SK-N-SH (cell line): ENCODE measurements at regions not wholly inside any gene's neighbourhood (a gene's known extent, or its start where the extent isn't known, plus 50 kb on each side); places are given as distances from the start of the nearest gene placed in this dataset.

Experiments used
- CTCF ChIA-PET: fragments of 300-600, 350-600 bp; formaldehyde crosslinking; extraction: SDS; loops from one replicate; lab custom pipeline; 2021; lab: Yijun Ruan, JAX
- POLR2A ChIA-PET: fragments of 350-600 bp; sonication (Branson Sonifier 250); formaldehyde crosslinking; extraction: SDS; loops from one replicate; lab custom pipeline; 2020; ENCODE audit warnings: antibody characterized with exemption, inconsistent platforms; lab: Yijun Ruan, JAX
- DNase-seq: peaks from one replicate; pipeline ENCODE4 v3.0.0; 2012
- H2AFZ ChIP-seq: fragments of 200-600 bp; sonication (generic); 2 replicates; pipeline ENCODE4 v1.8.1; 2016; ENCODE audit warnings: antibody characterized with exemption, mild to moderate bottlenecking, low read depth
- H3F3A ChIP-seq: fragments of 200-600 bp; sonication (generic); replicated peaks from 2 replicates; pipeline ENCODE3; 2016; ENCODE audit warnings: antibody characterized with exemption, mild to moderate bottlenecking; ENCODE audit not compliant: insufficient read depth
- H3K27ac ChIP-seq, 2 experiments: fragments of 200-500 bp in 1 of 2; fragments of 200-600 bp in 1 of 2; sonication (Bioruptor generic) in 1 of 2; sonication (generic), shearing (Covaris generic) in 1 of 2; 2 replicates each; pipeline versions ENCODE4 v1.5.1 to v1.6.1; 2014 to 2016; ENCODE audit warnings: low read depth in 2 of 2, inconsistent platforms in 1 of 2, low read length in 1 of 2, mild to moderate bottlenecking in 1 of 2, mixed read lengths in 1 of 2
- H3K27me3 ChIP-seq: fragments of 200-600 bp; sonication (generic), shearing (Covaris generic); 2 replicates; pipeline ENCODE4 v1.6.1; 2016; ENCODE audit warnings: mixed run types; ENCODE audit not compliant: insufficient read depth
- H3K36me3 ChIP-seq, 2 experiments: fragments of 200-500 bp in 1 of 2; fragments of 200-600 bp in 1 of 2; sonication (Bioruptor generic) in 1 of 2; sonication (generic) in 1 of 2; replicated peaks in 1 of 2; 2 replicates each; pipeline versions ENCODE3 to v1.5.1; 2014 to 2016; ENCODE audit warnings: low read length in 1 of 2, mild to moderate bottlenecking in 1 of 2; ENCODE audit not compliant: insufficient read depth in 2 of 2, control insufficient read depth in 1 of 2
- H3K4me1 ChIP-seq, 2 experiments: fragments of 200-500 bp in 1 of 2; fragments of 200-600 bp in 1 of 2; sonication (Bioruptor generic) in 1 of 2; sonication (generic), shearing (Covaris generic) in 1 of 2; 2 replicates each; pipeline versions ENCODE4 v1.5.1 to v1.6.1; 2014 to 2016; ENCODE audit warnings: low read depth in 1 of 2, low read length in 1 of 2, mixed run types in 1 of 2; ENCODE audit not compliant: insufficient read depth in 2 of 2, control insufficient read depth in 1 of 2
- H3K4me2 ChIP-seq: fragments of 200-600 bp; sonication (generic), shearing (Covaris generic); 2 replicates; pipeline ENCODE4 v1.6.1; 2017; ENCODE audit warnings: mixed run types
- H3K4me3 ChIP-seq, 2 experiments: fragments of 200-500 bp in 1 of 2; fragments of 200-600 bp in 1 of 2; sonication (Bioruptor generic) in 1 of 2; sonication (generic), shearing (Covaris generic) in 1 of 2; 2 replicates each; pipeline versions ENCODE4 v1.5.1 to v1.8.1; 2014 to 2016; ENCODE audit warnings: low read depth in 2 of 2, inconsistent platforms in 1 of 2, low read length in 1 of 2, mild to moderate bottlenecking in 1 of 2, mixed read lengths in 1 of 2, moderate library complexity in 1 of 2
- H3K79me2 ChIP-seq: fragments of 200-600 bp; sonication (generic); 2 replicates; pipeline ENCODE4 v1.8.1; 2017; ENCODE audit warnings: mild to moderate bottlenecking; ENCODE audit not compliant: insufficient read depth
- H3K9ac ChIP-seq: fragments of 200-600 bp; sonication (generic); 2 replicates; pipeline ENCODE4 v1.6.1; 2017; ENCODE audit warnings: mixed run types
- H3K9me2 ChIP-seq: fragments of 200-600 bp; sonication (generic); 2 replicates; pipeline ENCODE4 v1.6.1; 2017; ENCODE audit warnings: mixed run types
- H3K9me3 ChIP-seq: fragments of 200-600 bp; sonication (generic); 2 replicates; pipeline ENCODE4 v1.6.1; 2017; ENCODE audit warnings: mixed run types, mild to moderate bottlenecking, moderate library complexity
- H4K20me1 ChIP-seq: fragments of 200-600 bp; sonication (generic); 2 replicates; pipeline ENCODE4 v1.6.1; 2017; ENCODE audit warnings: mild to moderate bottlenecking, mixed run types; ENCODE audit not compliant: insufficient read depth
- CHD2 ChIP-seq: fragments of 150-350 bp; IDR thresholded peaks from 2 replicates; pipeline ENCODE4 v1.6.1; 2018; ENCODE audit warnings: low read length; ENCODE audit not compliant: partially characterized antibody
- ELF1 ChIP-seq: IDR thresholded peaks from 2 replicates; pipeline ENCODE4 v1.4.0; 2012
- EP300 ChIP-seq, 2 experiments: IDR thresholded peaks; 2 replicates each; pipeline versions ENCODE4 v1.4.0 to v1.6.1; 2012; ENCODE audit warnings: borderline replicate concordance in 1 of 2, low read depth in 1 of 2, low read length in 1 of 2
- EZH2phosphoT487 ChIP-seq: fragments of 200-600 bp; sonication (generic); IDR thresholded peaks from 2 replicates; pipeline ENCODE4 v1.6.1; 2017; ENCODE audit warnings: low read depth, mixed run types, mild to moderate bottlenecking, antibody characterized with exemption, moderate library complexity, borderline replicate concordance
- FOXM1 ChIP-seq: IDR thresholded peaks from 2 replicates; pipeline ENCODE4 v1.4.0; 2012; ENCODE audit warnings: low read depth, mild to moderate bottlenecking
- IRF3 ChIP-seq: fragments of 150-350 bp; IDR thresholded peaks from 2 replicates; pipeline ENCODE4 v1.6.1; 2016; ENCODE audit warnings: mild to moderate bottlenecking, low read depth, low read length
- JUND ChIP-seq: IDR thresholded peaks from 2 replicates; pipeline ENCODE4 v1.4.0; 2012
- MXI1 ChIP-seq: IDR thresholded peaks from 2 replicates; pipeline ENCODE4 v1.6.1; 2012; ENCODE audit warnings: mild to moderate bottlenecking, low read depth, low read length, improper control_type of control experiment
- NFIC ChIP-seq: IDR thresholded peaks from 2 replicates; pipeline ENCODE4 v1.4.0; 2012; ENCODE audit warnings: borderline replicate concordance
- POLR2AphosphoS5 ChIP-seq: IDR thresholded peaks from 2 replicates; pipeline ENCODE4 v1.6.1; 2012; ENCODE audit warnings: low read depth, low read length
- RAD21 ChIP-seq: IDR thresholded peaks from 2 replicates; pipeline ENCODE4 v1.6.1; 2012; ENCODE audit warnings: mild to moderate bottlenecking, low read length
- RCOR1 ChIP-seq: fragments of 150-350 bp; IDR thresholded peaks from 2 replicates; pipeline ENCODE4 v1.6.1; 2017; ENCODE audit warnings: antibody characterized with exemption, low read length
- RFX5 ChIP-seq: IDR thresholded peaks from 2 replicates; pipeline ENCODE4 v1.6.1; 2012; ENCODE audit warnings: mild to moderate bottlenecking, improper control_type of control experiment, low read length
- RXRA ChIP-seq: IDR thresholded peaks from 2 replicates; pipeline ENCODE4 v1.4.0; 2012; ENCODE audit warnings: low read depth, mild to moderate bottlenecking, borderline replicate concordance
- SIN3A ChIP-seq: IDR thresholded peaks from 2 replicates; pipeline ENCODE4 v1.6.1; 2012; ENCODE audit warnings: low read depth, mild to moderate bottlenecking, low read length, moderate library complexity, borderline replicate concordance
- TAF1 ChIP-seq: IDR thresholded peaks from 2 replicates; pipeline ENCODE4 v1.6.1; 2012; ENCODE audit warnings: low read depth, mild to moderate bottlenecking, low read length, moderate library complexity, borderline replicate concordance
- TCF12 ChIP-seq: IDR thresholded peaks from 2 replicates; pipeline ENCODE4 v1.4.0; 2012
- TEAD4 ChIP-seq: IDR thresholded peaks from 2 replicates; pipeline ENCODE4 v1.4.0; 2012; ENCODE audit warnings: mild to moderate bottlenecking, borderline replicate concordance; ENCODE audit not compliant: insufficient read depth
- USF1 ChIP-seq: IDR thresholded peaks from 2 replicates; pipeline ENCODE4 v1.4.0; 2012; ENCODE audit warnings: low read depth, borderline replicate concordance
- YY1 ChIP-seq: IDR thresholded peaks from 2 replicates; pipeline ENCODE4 v1.4.0; 2012; ENCODE audit warnings: low read depth, mild to moderate bottlenecking
- WGBS: methylation state at CpG from one replicate; pipeline ENCODE4 v1.1.6; 2017; ENCODE audit warnings: low lambda C conversion rate; 5-methylcytosine and 5-hydroxymethylcytosine counted together
- TF ChIP-seq, protein P1 (sequence below): IDR thresholded peaks from 2 replicates; pipeline ENCODE4 v1.4.0; 2012; ENCODE audit warnings: low read depth, borderline replicate concordance

DNA sequence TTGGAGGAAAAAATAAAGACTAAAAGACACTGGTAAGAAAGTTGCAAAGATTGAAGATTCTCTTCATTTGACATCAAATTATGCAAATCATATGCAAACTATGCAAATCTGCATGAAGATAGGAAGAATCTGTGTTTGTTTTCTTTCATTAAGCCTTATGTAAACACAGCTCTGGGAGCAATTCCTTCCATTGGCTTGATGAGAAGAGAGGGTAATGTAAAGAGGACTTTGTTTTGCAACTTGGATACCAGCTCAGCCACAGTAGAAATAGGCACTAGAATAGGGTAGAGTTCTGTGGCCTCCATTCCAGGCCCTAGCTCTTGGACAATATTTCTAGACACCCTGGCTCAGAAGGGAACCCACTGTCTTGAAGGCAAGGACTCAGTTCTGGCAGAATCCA lies 388.4 kb upstream of the RASGEF1B start (continued):
- TF ChIP-seq FOXM1: no peak
- TF ChIP-seq SIN3A: no peak

DNA sequence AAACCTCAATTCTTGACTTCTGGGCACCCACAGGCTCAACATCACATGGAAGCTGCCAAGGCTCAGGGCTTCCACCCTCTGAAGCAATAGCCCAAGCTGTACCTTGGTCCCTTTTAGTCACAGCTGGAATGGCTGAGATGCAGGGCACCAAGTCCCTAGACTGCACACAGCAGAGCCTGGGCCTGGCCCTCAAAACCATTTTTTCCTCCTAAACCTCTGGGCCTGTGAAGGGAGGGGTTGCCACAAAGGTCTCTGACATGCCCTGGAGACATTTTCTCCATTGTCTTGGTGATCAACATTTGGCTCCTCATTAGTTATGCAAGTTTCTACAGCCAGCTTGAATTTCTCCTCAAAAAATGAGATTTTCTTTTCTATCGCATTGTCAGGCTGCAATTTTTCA lies 382.7 kb upstream of the RASGEF1B start:
- H3K9me3 ChIP-seq: no peaks in the 10 kb centered on the region
- no peaks in the 10 kb centered on the region for H3K36me3 ChIP-seq
- POLR2A ChIA-PET: no interaction called here
- H3F3A ChIP-seq: no peaks in the 10 kb centered on the region
- 14% methylated on average over 1 of the region's 1 CpG for WGBS
- H3K27ac ChIP-seq: no peak overlapping the region
- no peak overlapping the region for H3K4me2 ChIP-seq
- no peaks in the 10 kb centered on the region for H4K20me1 ChIP-seq
- H3K4me3 ChIP-seq: no peak overlapping the region
- no peaks in the 10 kb centered on the region for H3K27me3 ChIP-seq
- no peaks in the 10 kb centered on the region for H3K79me2 ChIP-seq
- H3K4me1 ChIP-seq: no peaks in the 10 kb centered on the region
- H3K9me2 ChIP-seq: no peaks in the 10 kb centered on the region
- CTCF ChIA-PET: interaction anchor here (1.0 kb wide), 1 partner anchor 10 kb away, joined by 4 read pairs; no protein-coding TSS in a partner anchor
- no peak overlapping the region for H3K9ac ChIP-seq
- H2AFZ ChIP-seq: no peak overlapping the region
- no peak for TF ChIP-seq TCF12
- TF ChIP-seq POLR2AphosphoS5: no peak
- TF ChIP-seq TAF1: no peak
- TF ChIP-seq JUND: no peak
- TF ChIP-seq FOXM1: no peak
- no peak for TF ChIP-seq USF1
- no peak for TF ChIP-seq IRF3
- no peak for TF ChIP-seq RXRA
- TF ChIP-seq MXI1: no peak
- TF ChIP-seq TEAD4: no peak
- DNase-seq: no peak

DNA sequence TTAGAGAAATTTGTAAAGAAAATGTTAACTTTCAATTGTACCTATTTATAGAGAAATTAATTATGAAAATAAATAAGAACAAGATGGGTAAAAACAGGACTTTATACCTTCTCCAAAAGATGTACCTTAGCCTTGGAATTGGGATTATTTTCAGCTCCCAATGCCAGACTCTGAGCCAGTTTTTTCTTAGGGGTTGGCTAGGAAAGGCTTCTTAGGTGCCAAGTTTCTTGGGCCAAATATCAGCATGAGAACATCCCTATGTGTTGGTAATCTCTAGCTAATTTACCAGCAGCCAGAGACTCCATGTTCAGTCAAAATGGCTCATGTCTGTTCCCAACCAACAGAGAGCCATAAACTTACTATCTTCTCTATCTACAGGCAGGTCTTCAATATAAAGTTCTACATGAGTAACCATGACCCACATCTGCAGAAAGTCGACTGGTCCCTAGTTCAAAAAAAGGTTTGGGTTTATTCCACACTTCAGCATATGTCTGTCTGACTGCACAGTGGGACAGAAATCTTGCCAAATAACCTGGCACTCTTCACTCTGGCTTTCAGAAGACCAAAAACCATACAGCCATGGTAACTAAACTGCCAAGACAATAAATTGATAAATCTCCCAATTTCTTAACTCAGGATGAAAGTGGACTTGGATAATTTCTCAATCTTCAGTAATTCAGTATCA lies 380.5 kb upstream of the RASGEF1B start:
- Histone ChIP-seq H3K9ac (no peak overlapping the region), H3K27me3 (no peaks in the 10 kb centered on the region; the same call in 1 of the 2 replicates), H3K79me2 (no peaks in the 10 kb centered on the region), H4K20me1 (no peaks in the 10 kb centered on the region), H3K4me3 (no peak overlapping the region), H2AFZ (no peak overlapping the region), H3F3A (no peaks in the 10 kb centered on the region), H3K9me2 (no peaks in the 10 kb centered on the region), H3K9me3 (no peaks in the 10 kb centered on the region), H3K4me1 (no peaks in the 10 kb centered on the region), H3K36me3 (no peaks in the 10 kb centered on the region), H3K4me2 (no peak overlapping the region), H3K27ac (no peak overlapping the region)
- ChIA-PET POLR2A (no interaction called here), CTCF (interaction anchor here (1.2 kb wide), 1 partner anchor 385 kb away, joined by 3 read pairs; no protein-coding TSS in a partner anchor)
- DNase-seq: no peak
- 0% methylated on average over 1 of the region's 1 CpG for WGBS
- TF ChIP-seq NFIC (no peak), RFX5 (no peak), CHD2 (no peak), RAD21 (no peak), ELF1 (no peak), YY1 (no peak), USF1 (no peak), TEAD4 (no peak), TCF12 (no peak), EP300 (IDR thresholded peaks at IDR 0.05; ENCODE audit: borderline replicate concordance in 1 of 2, low read depth in 1 of 2, low read length in 1 of 2) (no peak), EZH2phosphoT487 (no peak), SIN3A (no peak), RCOR1 (no peak)
- TF ChIP-seq, protein P1, sequence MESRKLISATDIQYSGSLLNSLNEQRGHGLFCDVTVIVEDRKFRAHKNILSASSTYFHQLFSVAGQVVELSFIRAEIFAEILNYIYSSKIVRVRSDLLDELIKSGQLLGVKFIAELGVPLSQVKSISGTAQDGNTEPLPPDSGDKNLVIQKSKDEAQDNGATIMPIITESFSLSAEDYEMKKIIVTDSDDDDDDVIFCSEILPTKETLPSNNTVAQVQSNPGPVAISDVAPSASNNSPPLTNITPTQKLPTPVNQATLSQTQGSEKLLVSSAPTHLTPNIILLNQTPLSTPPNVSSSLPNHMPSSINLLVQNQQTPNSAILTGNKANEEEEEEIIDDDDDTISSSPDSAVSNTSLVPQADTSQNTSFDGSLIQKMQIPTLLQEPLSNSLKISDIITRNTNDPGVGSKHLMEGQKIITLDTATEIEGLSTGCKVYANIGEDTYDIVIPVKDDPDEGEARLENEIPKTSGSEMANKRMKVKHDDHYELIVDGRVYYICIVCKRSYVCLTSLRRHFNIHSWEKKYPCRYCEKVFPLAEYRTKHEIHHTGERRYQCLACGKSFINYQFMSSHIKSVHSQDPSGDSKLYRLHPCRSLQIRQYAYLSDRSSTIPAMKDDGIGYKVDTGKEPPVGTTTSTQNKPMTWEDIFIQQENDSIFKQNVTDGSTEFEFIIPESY: no peak
